GM23338 (cell line): ENCODE measurements at regions not wholly inside any gene's neighbourhood (a gene's known extent, or its start where the extent isn't known, plus 50 kb on each side); places are given as distances from the start of the nearest gene placed in this dataset.

ENCODE experiments used
- ATAC-seq: fragments of 200-7000 bp; cut with Tn5 transposase; 3 replicates; pipeline ENCODE4 v1.9.1; 2020
- DNase-seq: peaks from one replicate; pipeline ENCODE4 v3.0.0-alpha.2; 2015; ENCODE audit warnings: low spot score
- H2AFZ ChIP-seq: fragments of 200-600 bp; sonication (generic); 2 replicates; pipeline ENCODE4 v1.8.0; 2016; ENCODE audit warnings: antibody characterized with exemption, mild to moderate bottlenecking, moderate library complexity
- H3F3A ChIP-seq: fragments of 200-600 bp; sonication (generic); replicated peaks from 2 replicates; pipeline ENCODE4 v1.8.0; 2017; ENCODE audit warnings: antibody characterized with exemption, mixed run types, low read depth
- H3K27ac ChIP-seq: fragments of 200-600 bp; sonication (generic); 2 replicates; pipeline ENCODE4 v1.6.1; 2016; ENCODE audit warnings: low read depth
- H3K27me3 ChIP-seq: fragments of 200-600 bp; sonication (generic); 2 replicates; pipeline ENCODE4 v1.8.0; 2016; ENCODE audit warnings: mild to moderate bottlenecking, mixed run types, moderate library complexity; ENCODE audit not compliant: insufficient read depth
- H3K36me3 ChIP-seq: fragments of 200-600 bp; sonication (generic); 2 replicates; pipeline ENCODE4 v1.8.0; 2016; ENCODE audit warnings: mild to moderate bottlenecking; ENCODE audit not compliant: insufficient read depth
- H3K4me1 ChIP-seq: fragments of 200-600 bp; sonication (generic); 2 replicates; pipeline ENCODE4 v1.8.0; 2016; ENCODE audit warnings: mild to moderate bottlenecking, moderate library complexity; ENCODE audit not compliant: insufficient read depth
- H3K4me2 ChIP-seq: fragments of 200-600 bp; sonication (generic); 2 replicates; pipeline ENCODE4 v1.7.1; 2017; ENCODE audit warnings: mixed run types
- H3K4me3 ChIP-seq: fragments of 200-600 bp; sonication (generic); 2 replicates; pipeline ENCODE4 v1.6.1; 2016; ENCODE audit warnings: mixed run types
- H3K79me2 ChIP-seq: fragments of 200-600 bp; sonication (generic); replicated peaks from 2 replicates; pipeline ENCODE4 v1.8.0; 2017; ENCODE audit warnings: mild to moderate bottlenecking; ENCODE audit not compliant: insufficient read depth
- H3K9me2 ChIP-seq: fragments of 200-600 bp; sonication (generic); 2 replicates; pipeline ENCODE4 v1.8.0; 2017; ENCODE audit not compliant: insufficient read depth
- H4K20me1 ChIP-seq: fragments of 200-600 bp; sonication (generic); replicated peaks from 2 replicates; pipeline ENCODE4 v1.8.0; 2017; ENCODE audit warnings: mild to moderate bottlenecking; ENCODE audit not compliant: insufficient read depth
- H3K27ac Mint-ChIP-seq: 2 replicates; pipeline ENCODE4 v1.8.0; 2020; ENCODE audit warnings: inconsistent platforms, mild to moderate bottlenecking, moderate library complexity, mixed read lengths
- H3K27me3 Mint-ChIP-seq: 3 replicates; pipeline ENCODE4 v1.8.0; 2022; ENCODE audit warnings: low read depth, mild to moderate bottlenecking, moderate library complexity, mixed read lengths, inconsistent platforms; ENCODE audit not compliant: insufficient read depth, poor library complexity
- H3K36me3 Mint-ChIP-seq: 3 replicates; pipeline ENCODE4 v1.8.0; 2021; ENCODE audit warnings: low read depth, mild to moderate bottlenecking, inconsistent platforms, moderate library complexity, mixed read lengths
- H3K4me1 Mint-ChIP-seq: 3 replicates; pipeline ENCODE4 v1.8.0; 2020; ENCODE audit warnings: mild to moderate bottlenecking, inconsistent platforms, mixed read lengths
- H3K4me3 Mint-ChIP-seq: 3 replicates; pipeline ENCODE4 v1.8.0; 2021; ENCODE audit warnings: moderate library complexity, mild to moderate bottlenecking, inconsistent platforms, mixed read lengths
- H3K9me3 Mint-ChIP-seq: 3 replicates; pipeline ENCODE4 v1.8.0; 2020; ENCODE audit warnings: moderate library complexity, mild to moderate bottlenecking, inconsistent platforms, mixed read lengths
- CREB1 ChIP-seq: fragments of 250-450 bp; sonication (Bioruptor Pico); IDR thresholded peaks from 2 replicates; pipeline ENCODE4 v1.5.0; 2020; ENCODE audit warnings: low read depth, mild to moderate bottlenecking, moderate library complexity
- ETS1 ChIP-seq: IDR thresholded peaks from 2 replicates; pipeline ENCODE4 v1.6.1; 2016; ENCODE audit warnings: antibody characterized with exemption
- EZH2 ChIP-seq: fragments of 200-600 bp; sonication (generic); IDR thresholded peaks from one replicate; pipeline ENCODE4 v1.8.0; 2017; ENCODE audit warnings: antibody characterized with exemption, mild to moderate bottlenecking, low read depth; ENCODE audit not compliant: unreplicated experiment
- JUNB ChIP-seq: IDR thresholded peaks from one replicate; pipeline ENCODE4 v1.6.1; 2016; ENCODE audit warnings: antibody characterized with exemption; ENCODE audit not compliant: unreplicated experiment
- NANOG ChIP-seq: IDR thresholded peaks from 2 replicates; pipeline ENCODE4 v1.6.1; 2016; ENCODE audit warnings: antibody characterized with exemption, borderline replicate concordance
- POLR2AphosphoS5 ChIP-seq: IDR thresholded peaks from 2 replicates; pipeline ENCODE4 v1.6.1; 2016; ENCODE audit warnings: antibody characterized with exemption, low read depth
- ZNF462 ChIP-seq: fragments of 250-450 bp; sonication (Bioruptor Pico); IDR thresholded peaks from 2 replicates; pipeline ENCODE4 v1.5.0; 2020; ENCODE audit warnings: mild to moderate bottlenecking, moderate library complexity
- TF ChIP-seq, protein P1 (sequence below), 2 experiments: fragments of 200-600 bp in 1 of 2; sonication (generic) in 1 of 2; conservative IDR thresholded peaks; 2 replicates each; pipeline versions ENCODE4 v1.5.1 to v1.6.1; 2016 to 2017; ENCODE audit warnings: antibody characterized with exemption in 2 of 2, low read depth in 2 of 2, mild to moderate bottlenecking in 2 of 2, moderate library complexity in 1 of 2

- H3K4me1 Mint-ChIP-seq, result no peaks in the 10 kb centered on the region
- H3F3A ChIP-seq, result no peaks in the 10 kb centered on the region
- H3K79me2 ChIP-seq, result no peaks in the 10 kb centered on the region
- no peak overlapping the region for H2AFZ ChIP-seq
- no peaks in the 10 kb centered on the region for H4K20me1 ChIP-seq
- no peaks in the 10 kb centered on the region for H3K27me3 Mint-ChIP-seq
- H3K4me3 ChIP-seq, result no peak overlapping the region
- no peak for TF ChIP-seq ETS1
- TF ChIP-seq NANOG, result no peak
- DNase-seq (no peak), ATAC-seq (no peak)
- no peaks in the 10 kb centered on the region for H3K36me3 ChIP-seq
- H3K4me3 Mint-ChIP-seq, result no peak overlapping the region
- H3K4me2 ChIP-seq, result no peak overlapping the region
- H3K4me1 ChIP-seq, result no peaks in the 10 kb centered on the region
- H3K27me3 ChIP-seq, result no peaks in the 10 kb centered on the region
- H3K9me3 Mint-ChIP-seq, result peaks cover 4% of the 10 kb centered on the region; the same call in 2 of the 3 replicates
- H3K27ac ChIP-seq, result no peak overlapping the region
- H3K9me2 ChIP-seq, result no peaks in the 10 kb centered on the region
- H3K27ac Mint-ChIP-seq, result no peak overlapping the region
- no peaks in the 10 kb centered on the region for H3K36me3 Mint-ChIP-seq
Observed at GRCh38 chr3:67870477-67870876, 216.1 kb upstream of the SUCLG2 start.

- Histone ChIP-seq H2AFZ (no peak overlapping the region), H3K79me2 (no peaks in the 10 kb centered on the region), H3K36me3 (no peaks in the 10 kb centered on the region), H3K4me1 (peaks cover 7% of the 10 kb centered on the region; the same call in 1 of the 2 replicates), H3K9me2 (no peaks in the 10 kb centered on the region), H4K20me1 (no peaks in the 10 kb centered on the region), H3K27me3 (no peaks in the 10 kb centered on the region), H3K4me2 (no peak overlapping the region), H3K4me3 (no peak overlapping the region), H3F3A (no peaks in the 10 kb centered on the region), H3K27ac (no peak overlapping the region)
- no peak for ATAC-seq
- Mint-ChIP-seq H3K9me3 (peaks cover 4% of the 10 kb centered on the region; the same call in 2 of the 3 replicates), H3K4me3 (no peak overlapping the region), H3K4me1 (no peaks in the 10 kb centered on the region), H3K27me3 (no peaks in the 10 kb centered on the region), H3K36me3 (no peaks in the 10 kb centered on the region), H3K27ac (no peak overlapping the region)
- no peak for DNase-seq
- no peak for TF ChIP-seq EZH2
- TF ChIP-seq ETS1, result no peak
- TF ChIP-seq NANOG, result no peak
- TF ChIP-seq JUNB, result no peak
- TF ChIP-seq ZNF462 (CRISPR knock-in tag), result no peak
- TF ChIP-seq, protein P1, sequence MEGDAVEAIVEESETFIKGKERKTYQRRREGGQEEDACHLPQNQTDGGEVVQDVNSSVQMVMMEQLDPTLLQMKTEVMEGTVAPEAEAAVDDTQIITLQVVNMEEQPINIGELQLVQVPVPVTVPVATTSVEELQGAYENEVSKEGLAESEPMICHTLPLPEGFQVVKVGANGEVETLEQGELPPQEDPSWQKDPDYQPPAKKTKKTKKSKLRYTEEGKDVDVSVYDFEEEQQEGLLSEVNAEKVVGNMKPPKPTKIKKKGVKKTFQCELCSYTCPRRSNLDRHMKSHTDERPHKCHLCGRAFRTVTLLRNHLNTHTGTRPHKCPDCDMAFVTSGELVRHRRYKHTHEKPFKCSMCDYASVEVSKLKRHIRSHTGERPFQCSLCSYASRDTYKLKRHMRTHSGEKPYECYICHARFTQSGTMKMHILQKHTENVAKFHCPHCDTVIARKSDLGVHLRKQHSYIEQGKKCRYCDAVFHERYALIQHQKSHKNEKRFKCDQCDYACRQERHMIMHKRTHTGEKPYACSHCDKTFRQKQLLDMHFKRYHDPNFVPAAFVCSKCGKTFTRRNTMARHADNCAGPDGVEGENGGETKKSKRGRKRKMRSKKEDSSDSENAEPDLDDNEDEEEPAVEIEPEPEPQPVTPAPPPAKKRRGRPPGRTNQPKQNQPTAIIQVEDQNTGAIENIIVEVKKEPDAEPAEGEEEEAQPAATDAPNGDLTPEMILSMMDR (conservative IDR thresholded peaks at IDR 0.05; ENCODE audit: low read depth in 2 of 2), result no peak
- no peak for TF ChIP-seq CREB1 (CRISPR knock-in tag)
- TF ChIP-seq POLR2AphosphoS5, result no peak
Observed at GRCh38 chr3:67866571-67866970, 212.2 kb upstream of the SUCLG2 start.
